ENCODE measurements at regions not wholly inside any gene's neighbourhood (a gene's known extent, or its start where the extent isn't known, plus 50 kb on each side); places are given as distances from the start of the nearest gene placed in this dataset.

DNA sequence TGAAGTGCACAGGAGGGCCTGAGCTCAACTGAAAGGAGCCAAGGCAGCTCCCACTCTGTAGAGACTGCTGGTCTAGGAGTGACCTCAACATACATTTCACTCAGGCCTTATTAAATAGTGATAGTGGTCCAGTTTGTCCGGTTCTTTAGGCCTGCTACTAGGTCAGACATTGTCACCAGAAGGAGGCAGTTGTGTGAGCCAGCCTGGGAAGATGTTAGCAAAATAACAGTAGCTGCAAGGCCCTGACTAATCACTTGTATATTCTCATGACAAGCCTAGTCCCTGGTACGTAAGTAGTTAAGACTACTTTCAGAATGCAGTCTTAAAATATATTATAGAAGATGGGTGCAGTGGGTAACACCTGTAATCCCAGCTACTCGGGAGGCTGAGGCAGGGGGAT is 264.0 kb upstream of the CAMK1G start:
- no peaks in the 10 kb centered on the region for H3K4me1 ChIP-seq
- no peaks in the 10 kb centered on the region for H3K36me3 ChIP-seq
- 50 to 83% methylated on average over 1 to 3 of the region's 3 CpGs for WGBS, 2 donors (ENCODE audit: low coverage in 1 of 2)
- H3K4me3 ChIP-seq = no peak overlapping the region
- no peak for DNase-seq
- no peak overlapping the region for H3K27ac ChIP-seq
- TF ChIP-seq, protein P1, sequence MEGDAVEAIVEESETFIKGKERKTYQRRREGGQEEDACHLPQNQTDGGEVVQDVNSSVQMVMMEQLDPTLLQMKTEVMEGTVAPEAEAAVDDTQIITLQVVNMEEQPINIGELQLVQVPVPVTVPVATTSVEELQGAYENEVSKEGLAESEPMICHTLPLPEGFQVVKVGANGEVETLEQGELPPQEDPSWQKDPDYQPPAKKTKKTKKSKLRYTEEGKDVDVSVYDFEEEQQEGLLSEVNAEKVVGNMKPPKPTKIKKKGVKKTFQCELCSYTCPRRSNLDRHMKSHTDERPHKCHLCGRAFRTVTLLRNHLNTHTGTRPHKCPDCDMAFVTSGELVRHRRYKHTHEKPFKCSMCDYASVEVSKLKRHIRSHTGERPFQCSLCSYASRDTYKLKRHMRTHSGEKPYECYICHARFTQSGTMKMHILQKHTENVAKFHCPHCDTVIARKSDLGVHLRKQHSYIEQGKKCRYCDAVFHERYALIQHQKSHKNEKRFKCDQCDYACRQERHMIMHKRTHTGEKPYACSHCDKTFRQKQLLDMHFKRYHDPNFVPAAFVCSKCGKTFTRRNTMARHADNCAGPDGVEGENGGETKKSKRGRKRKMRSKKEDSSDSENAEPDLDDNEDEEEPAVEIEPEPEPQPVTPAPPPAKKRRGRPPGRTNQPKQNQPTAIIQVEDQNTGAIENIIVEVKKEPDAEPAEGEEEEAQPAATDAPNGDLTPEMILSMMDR (IDR thresholded peaks at IDR 0.05) = no peak
- no peak for TF ChIP-seq EP300 (IDR thresholded peaks at IDR 0.05; ENCODE audit: low read depth)
- TF ChIP-seq POLR2A (IDR thresholded peaks at IDR 0.05) = no peak
- TF ChIP-seq POLR2AphosphoS5 (IDR thresholded peaks at IDR 0.05) = no peak
- H3K9me3 ChIP-seq = no peaks in the 10 kb centered on the region
- intact Hi-C loops (cut with DNase I; ENCODE audit: low total_unique reads) (no loop called here), in situ Hi-C loops (cut with MboI; ENCODE audit: low pct_ligation_motif_present in 1 of 4, low pct_unique_long_range_greater_than_20kb in 1 of 4, low sequenced_read_pairs in 3 of 4) (no loop called here)
- H3K27me3 ChIP-seq = no peaks in the 10 kb centered on the region

DNA sequence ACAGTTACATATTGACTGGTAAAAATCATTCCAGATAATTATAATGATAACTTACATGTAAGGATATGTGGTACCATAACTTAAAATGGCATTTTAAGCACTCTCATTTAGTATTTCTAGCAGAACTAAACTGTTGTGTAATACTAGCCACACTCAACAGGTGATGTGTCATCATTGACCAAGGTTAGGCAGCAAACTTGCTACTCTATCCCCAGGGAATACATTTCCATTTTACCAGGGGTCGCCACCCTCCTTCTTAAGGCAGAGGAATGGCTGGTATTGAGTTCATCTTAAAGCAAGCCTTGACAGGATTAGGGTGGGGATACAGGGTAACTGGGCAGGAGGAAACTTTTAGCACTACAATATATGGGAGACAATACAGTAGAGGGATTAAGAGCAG is 259.8 kb upstream of the CAMK1G start:
- intact Hi-C loops (cut with DNase I; ENCODE audit: low total_unique reads) = no loop called here

DNA sequence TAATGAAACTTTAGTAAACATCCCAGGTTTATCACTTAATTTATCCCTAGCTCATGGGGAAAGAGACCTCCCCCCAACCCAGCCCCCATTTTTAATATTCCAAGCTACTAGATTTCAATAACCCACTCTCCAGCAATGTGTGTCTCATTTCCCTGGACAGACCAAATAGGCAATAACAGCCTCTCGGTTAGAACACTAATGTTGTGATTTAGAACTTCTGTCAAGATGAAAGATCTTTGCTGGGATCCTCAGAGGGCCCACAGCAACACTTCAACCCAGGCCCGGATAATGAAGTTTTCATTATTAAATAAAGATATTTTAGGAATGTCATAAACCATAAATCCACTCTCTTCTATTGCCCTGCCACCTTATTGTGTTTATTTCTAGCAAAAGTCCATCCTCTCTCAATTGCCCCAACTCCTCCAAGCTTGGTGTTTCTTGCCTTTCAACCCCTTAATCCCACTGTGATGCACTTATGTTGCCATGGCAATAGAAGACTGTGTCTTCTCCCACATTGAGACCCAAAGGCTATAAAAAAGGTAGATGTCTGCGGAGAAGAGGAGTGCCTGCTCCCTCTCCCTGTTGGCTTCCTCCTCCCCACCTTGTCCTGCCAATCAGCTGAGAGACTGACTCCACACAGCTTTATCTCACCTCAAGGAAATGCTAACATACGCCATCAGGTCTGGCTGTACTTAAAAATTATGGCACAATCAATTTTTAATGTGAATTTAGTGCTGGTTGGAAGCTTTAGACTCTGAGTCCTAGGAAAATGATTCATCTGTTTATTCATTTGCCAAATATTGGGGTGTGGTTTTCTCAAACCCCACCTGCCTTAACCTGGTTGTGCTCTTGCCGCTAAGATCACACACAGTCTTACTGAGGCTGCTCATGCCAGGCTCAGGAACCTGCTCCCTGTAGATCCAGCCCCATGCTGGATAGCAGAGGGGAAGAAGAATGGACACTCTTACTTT is 258.3 kb upstream of the CAMK1G start:
- Histone ChIP-seq H3K9me3 (no peaks in the 10 kb centered on the region), H3K27me3 (no peaks in the 10 kb centered on the region), H3K4me3 (no peak overlapping the region), H3K27ac (no peak overlapping the region), H3K36me3 (no peaks in the 10 kb centered on the region), H3K4me1 (no peaks in the 10 kb centered on the region)
- in situ Hi-C loops (cut with MboI; ENCODE audit: low pct_ligation_motif_present in 1 of 4, low pct_unique_long_range_greater_than_20kb in 1 of 4, low sequenced_read_pairs in 3 of 4) (no loop called here), intact Hi-C loops (cut with DNase I; ENCODE audit: low total_unique reads) (no loop called here)
- TF ChIP-seq, protein P1 (IDR thresholded peaks at IDR 0.05) = no peak
- TF ChIP-seq EP300 (IDR thresholded peaks at IDR 0.05; ENCODE audit: low read depth) = no peak
- no peak for DNase-seq
- 53 to 66% methylated on average over 3 to 5 of the region's 5 CpGs for WGBS, 2 donors (ENCODE audit: low coverage in 1 of 2)

More for the DNA sequence above, 259.8 kb upstream of the CAMK1G start:
- H3K27ac ChIP-seq = no peak overlapping the region
- no peak for DNase-seq
- no peaks in the 10 kb centered on the region for H3K36me3 ChIP-seq
- TF ChIP-seq POLR2A (IDR thresholded peaks at IDR 0.05) (no peak), POLR2AphosphoS5 (IDR thresholded peaks at IDR 0.05) (no peak), EP300 (IDR thresholded peaks at IDR 0.05; ENCODE audit: low read depth) (no peak)
- TF ChIP-seq, protein P1 (IDR thresholded peaks at IDR 0.05) = no peak
- H3K27me3 ChIP-seq = no peaks in the 10 kb centered on the region
- H3K4me1 ChIP-seq = no peaks in the 10 kb centered on the region
- 79% methylated on average over 1 of the region's 1 CpG; no CpG with 5 or more reads in 1 of the 2 donors for WGBS, 2 donors (ENCODE audit: low coverage in 1 of 2)
- H3K4me3 ChIP-seq = no peak overlapping the region
- in situ Hi-C loops (cut with MboI; ENCODE audit: low pct_ligation_motif_present in 1 of 4, low pct_unique_long_range_greater_than_20kb in 1 of 4, low sequenced_read_pairs in 3 of 4) = no loop called here
- H3K9me3 ChIP-seq = no peaks in the 10 kb centered on the region

DNA sequence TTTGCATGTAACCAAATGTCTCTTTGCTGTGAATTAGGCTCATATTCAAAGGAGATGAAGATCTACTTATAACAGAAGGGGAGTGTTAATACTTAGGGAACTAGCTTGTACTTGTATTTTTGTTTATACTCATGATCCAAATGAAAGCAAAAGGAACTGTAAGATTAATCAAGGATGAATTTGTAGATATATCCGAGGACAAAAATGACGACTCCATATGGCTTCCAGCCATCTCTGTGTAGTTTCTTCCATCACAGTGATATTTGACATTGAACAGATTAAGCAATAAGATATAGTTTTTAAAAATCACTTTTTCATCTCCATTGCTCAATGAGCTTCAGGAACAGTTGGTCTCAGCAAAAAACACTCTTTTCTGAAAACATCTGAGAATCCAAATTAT is 257.4 kb upstream of the CAMK1G start:
- no peak overlapping the region for H3K4me3 ChIP-seq
- peak overlapping the region in 1 of 4 donors; percentile 30 for H3K27ac ChIP-seq
- H3K9me3 ChIP-seq = no peaks in the 10 kb centered on the region
- H3K36me3 ChIP-seq = no peaks in the 10 kb centered on the region
- intact Hi-C loops (cut with DNase I; ENCODE audit: low total_unique reads) (no loop called here), in situ Hi-C loops (cut with MboI; ENCODE audit: low pct_ligation_motif_present in 1 of 4, low pct_unique_long_range_greater_than_20kb in 1 of 4, low sequenced_read_pairs in 3 of 4) (no loop called here)
- H3K4me1 ChIP-seq = no peaks in the 10 kb centered on the region
- no peak for TF ChIP-seq POLR2A (IDR thresholded peaks at IDR 0.05)
- TF ChIP-seq POLR2AphosphoS5 (IDR thresholded peaks at IDR 0.05) = no peak
- TF ChIP-seq EP300 (IDR thresholded peaks at IDR 0.05; ENCODE audit: low read depth) = no peak
- TF ChIP-seq, protein P1 (IDR thresholded peaks at IDR 0.05) = no peak
- no peak for DNase-seq
- H3K27me3 ChIP-seq = no peaks in the 10 kb centered on the region
- WGBS, 2 donors (ENCODE audit: low coverage in 1 of 2) = 48 to 61% methylated on average over 2 of the region's 2 CpGs
